G401.6 (cell line): ENCODE measurements at regions not wholly inside any gene's neighbourhood (a gene's known extent, or its start where the extent isn't known, plus 50 kb on each side); places are given as distances from the start of the nearest gene placed in this dataset.
"Not testable (repeated sequence)": the region's sequence is repeated elsewhere in the genome, so short reads cannot be mapped to it uniquely, and the experiment has no call there.

ENCODE experiments used
- FAIRE-seq: peaks from 2 replicates; lab custom pipeline; 2012; peaks lifted over from hg19 to GRCh38; lab: Jason Lieb, UNC

- no peak for FAIRE-seq
Observed at GRCh38 chrX:39047174-39047573, 245.9 kb downstream of the MID1IP1 start.

DNA sequence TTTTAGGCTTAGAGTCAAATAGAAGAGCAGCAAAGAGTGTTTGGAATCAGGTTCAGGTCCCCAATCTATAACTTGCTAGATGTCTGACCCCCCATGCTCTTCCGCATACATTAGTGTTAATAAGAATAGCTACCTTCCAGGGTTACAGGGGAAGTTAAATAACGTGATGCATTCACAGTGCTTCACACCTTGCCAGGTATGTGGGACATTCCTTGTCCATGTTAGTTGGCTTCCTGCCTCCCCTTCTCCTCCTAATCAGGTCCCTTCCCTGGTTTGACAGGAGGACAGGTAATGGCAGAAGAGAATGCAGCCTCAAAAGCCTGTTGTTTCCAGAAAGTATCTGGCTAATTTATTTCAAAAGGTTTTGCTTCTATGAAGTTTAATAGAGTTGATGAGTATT lies 248.7 kb downstream of the MID1IP1 start:
- FAIRE-seq = no peak

- no peak for FAIRE-seq
Observed at GRCh38 chrX:39050427-39050826, 249.2 kb downstream of the MID1IP1 start.

DNA sequence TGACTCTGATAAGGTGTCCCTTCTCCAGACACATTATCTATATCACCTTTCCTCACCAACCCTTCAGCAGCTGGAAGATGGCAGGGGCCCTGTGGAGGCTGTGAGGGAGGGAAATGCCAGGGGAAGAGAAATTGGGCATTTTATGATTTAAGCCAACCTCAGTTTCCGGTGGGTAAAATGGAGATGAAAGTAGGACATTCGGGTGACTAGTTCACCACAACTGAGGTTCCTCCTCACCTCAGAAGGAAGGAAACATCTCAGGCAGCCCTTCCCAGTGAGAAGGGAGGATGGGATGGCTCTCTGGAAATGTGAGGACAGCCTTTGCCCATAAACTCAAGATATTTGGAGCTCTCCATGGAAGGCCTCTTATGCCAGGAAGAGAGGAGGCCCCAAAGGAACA lies 251.5 kb downstream of the MID1IP1 start:
- no peak for FAIRE-seq

DNA sequence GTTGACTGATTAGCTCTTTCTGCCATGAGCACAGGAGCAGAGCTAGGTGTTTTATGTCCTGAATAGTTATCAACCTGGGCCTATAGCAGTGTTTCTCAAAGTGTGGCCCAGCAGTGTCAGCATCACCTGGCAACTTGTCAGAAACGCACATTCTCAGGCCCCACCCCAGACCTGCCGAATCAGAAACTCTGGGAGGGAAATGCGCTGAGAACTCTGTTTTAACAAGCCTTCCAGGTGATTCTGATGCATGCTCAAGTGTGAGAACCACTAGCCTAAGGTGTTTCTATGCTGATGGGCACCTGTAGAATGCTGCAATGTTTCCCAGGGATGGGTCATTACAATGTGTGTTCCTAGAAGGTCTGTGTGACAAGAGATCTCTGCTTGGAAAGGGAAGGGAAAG lies 257.5 kb downstream of the MID1IP1 start:
- FAIRE-seq = no peak

DNA sequence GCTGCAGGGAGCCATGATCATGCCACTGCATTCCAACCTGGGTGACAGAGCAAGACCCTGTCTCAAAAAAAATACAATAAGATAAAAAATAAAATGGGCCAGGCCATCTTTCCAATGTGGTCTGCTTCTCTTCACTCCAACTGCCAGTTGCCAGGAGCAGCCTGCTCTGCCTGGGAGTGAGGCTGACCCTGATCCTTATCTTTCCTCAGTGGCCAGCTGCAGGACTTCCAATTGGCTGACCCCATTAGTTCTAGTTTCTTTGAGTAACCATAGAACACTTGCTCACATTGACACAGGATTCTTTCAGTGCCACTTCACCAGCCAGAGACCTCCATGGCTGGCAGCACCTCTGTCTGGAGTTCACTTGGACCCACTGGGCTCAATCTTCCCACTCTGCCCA lies 258.6 kb downstream of the MID1IP1 start:
- no peak for FAIRE-seq

- no peak for FAIRE-seq
Observed at GRCh38 chrX:39063037-39063436, 261.8 kb downstream of the MID1IP1 start.

DNA sequence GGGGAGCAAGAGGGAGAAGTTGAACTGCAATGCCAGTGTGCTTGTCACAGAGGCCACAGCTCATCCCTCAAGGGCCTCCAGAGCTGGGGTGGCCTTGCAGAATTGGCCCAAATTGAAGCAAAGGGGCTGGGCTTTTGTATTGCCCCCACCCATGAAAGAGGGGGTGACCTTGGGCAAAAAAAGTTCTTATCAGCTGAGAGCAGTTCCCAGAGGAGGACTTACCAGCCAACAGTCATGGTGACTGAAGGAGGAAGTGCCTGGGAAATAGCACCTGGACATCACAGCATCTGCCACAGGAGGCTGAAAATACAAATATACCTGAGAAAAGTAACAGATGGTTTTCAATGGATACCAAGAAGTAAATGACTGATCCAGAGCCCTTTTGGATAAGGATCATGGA lies 262.4 kb downstream of the MID1IP1 start:
- no peak for FAIRE-seq

- no peak for FAIRE-seq
Observed at GRCh38 chrX:39065051-39065871, 264.0 kb downstream of the MID1IP1 start.

- no peak for FAIRE-seq
Observed at GRCh38 chrX:39067866-39068265, 266.6 kb downstream of the MID1IP1 start.

DNA sequence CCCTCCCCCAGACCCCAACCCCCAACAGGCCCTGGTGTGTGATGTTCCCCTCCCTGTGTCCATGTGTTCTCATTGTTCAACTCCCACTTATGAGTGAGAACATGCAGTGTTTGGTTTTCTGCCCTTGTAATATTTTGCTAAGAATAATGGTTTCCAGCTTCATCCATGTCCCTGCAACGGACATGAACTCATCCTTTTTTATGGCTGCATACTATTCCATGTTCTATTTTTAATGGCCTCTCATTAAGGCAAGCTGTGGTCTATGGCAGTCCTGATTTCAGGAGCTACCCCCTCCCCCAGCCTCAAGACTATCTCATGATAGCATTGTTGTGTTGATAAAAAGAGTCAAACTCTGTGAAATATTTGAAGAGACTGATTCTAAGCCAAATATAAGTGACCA lies 267.4 kb downstream of the MID1IP1 start:
- FAIRE-seq = not testable (repeated sequence)

DNA sequence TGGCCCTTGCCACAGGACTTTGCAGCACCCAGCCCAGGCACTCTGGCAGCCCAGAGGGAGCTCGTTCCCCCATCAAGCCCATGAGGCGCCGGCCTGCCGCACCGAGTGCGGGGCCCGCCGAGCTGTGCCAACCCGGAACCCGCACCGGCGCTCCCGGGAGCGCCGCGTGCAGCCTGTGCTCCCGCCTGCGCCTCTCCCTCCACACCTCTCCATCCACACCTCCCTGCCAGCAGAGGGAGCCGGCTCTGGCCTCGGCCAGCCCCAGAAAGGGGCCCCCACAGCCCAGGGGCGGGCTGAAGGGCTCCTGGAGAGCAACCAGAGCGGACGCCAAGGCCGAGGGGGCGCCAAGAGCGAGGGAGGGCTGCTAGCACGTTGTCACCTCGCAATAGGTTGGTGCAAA lies 268.8 kb downstream of the MID1IP1 start:
- FAIRE-seq = no peak

GRCh38 chrX:39073131-39073530 lies 271.9 kb downstream of the MID1IP1 start:
- no peak for FAIRE-seq

DNA sequence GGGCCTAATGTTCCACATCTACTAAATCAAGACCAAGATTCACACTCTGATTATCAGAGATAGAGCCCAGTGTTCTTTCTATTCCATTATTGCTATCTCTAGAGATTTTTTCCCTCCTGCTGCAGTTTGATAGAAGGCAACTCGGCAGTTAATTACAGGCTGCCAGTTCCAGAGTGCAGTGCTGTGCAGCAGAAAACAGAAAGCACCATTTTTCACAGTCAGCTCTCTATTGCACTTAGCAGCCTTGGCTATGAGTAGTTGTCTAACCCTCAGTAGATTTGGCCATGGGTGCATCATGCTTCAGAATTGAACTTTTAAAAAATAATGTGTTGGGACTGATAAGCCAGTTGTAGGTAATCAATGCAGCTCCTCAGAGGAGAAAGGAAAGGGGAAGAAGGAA lies 295.3 kb downstream of the MID1IP1 start:
- no peak for FAIRE-seq

DNA sequence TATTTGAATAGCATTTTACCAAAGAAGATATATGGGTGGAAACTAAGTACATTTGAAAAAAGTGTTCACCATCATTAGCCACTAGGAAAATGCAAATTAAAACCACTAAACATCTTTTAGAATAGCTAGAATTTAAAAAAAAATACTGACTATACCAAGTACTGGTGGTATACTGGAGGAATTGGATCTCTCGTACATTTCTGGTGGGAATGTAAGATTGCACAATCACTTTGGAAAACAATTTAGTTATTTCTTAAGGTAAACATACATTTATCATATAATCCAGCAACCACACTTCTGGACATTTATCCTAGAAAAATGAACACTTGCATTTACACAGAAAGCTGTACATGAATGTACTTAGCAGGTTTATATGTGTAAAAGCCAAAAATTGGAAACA lies 303.5 kb downstream of the MID1IP1 start:
- FAIRE-seq = no peak

DNA sequence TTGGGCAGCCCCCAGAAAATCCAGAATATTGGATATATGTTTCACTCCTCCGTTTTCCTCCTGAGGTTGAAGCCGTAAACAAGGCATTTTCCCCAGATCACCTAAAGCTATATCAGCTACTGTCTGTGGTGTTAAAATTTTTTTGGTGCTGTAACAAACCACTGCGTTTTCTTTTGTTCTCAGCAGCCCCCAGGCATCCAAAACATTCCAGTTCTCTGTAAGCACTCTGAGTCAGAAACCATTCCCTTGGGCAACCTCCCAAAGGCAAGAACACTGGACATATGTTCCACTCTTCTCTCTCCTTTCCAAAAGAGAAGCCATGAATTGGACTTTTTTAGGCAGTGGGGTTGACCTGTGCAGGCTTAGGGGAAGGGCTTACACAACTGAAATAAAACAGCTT lies 310.9 kb downstream of the MID1IP1 start:
- no peak for FAIRE-seq

- FAIRE-seq = no peak
Observed at GRCh38 chrX:39115166-39115565, 313.9 kb downstream of the MID1IP1 start.

GRCh38 chrX:39117101-39117500 lies 315.8 kb downstream of the MID1IP1 start:
- FAIRE-seq = no peak

DNA sequence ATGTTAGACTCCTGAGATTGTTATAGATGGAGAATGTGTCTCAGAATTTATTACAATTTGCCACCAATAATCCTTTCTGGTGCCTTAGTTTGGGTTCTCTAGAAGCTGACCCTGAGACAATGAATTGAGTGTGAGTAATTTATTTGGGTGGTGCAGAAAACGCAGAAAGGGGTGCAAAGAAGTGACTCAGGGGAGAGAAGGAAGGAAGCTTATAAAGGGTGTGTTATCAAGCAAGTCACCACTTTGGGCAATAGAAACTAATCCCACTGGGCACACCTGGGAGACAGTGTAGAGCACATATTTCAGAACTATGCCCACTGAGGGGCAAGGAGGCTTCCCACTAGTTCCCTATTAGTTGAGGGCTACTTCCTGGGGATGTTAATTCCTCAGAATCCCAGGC lies 320.6 kb downstream of the MID1IP1 start:
- FAIRE-seq = no peak

GRCh38 chrX:39125834-39126233 lies 324.6 kb downstream of the MID1IP1 start:
- no peak for FAIRE-seq

GRCh38 chrX:39133971-39134370 lies 332.7 kb downstream of the MID1IP1 start:
- no peak for FAIRE-seq

- FAIRE-seq = no peak
Observed at GRCh38 chrX:39137363-39137954, 336.2 kb downstream of the MID1IP1 start.

DNA sequence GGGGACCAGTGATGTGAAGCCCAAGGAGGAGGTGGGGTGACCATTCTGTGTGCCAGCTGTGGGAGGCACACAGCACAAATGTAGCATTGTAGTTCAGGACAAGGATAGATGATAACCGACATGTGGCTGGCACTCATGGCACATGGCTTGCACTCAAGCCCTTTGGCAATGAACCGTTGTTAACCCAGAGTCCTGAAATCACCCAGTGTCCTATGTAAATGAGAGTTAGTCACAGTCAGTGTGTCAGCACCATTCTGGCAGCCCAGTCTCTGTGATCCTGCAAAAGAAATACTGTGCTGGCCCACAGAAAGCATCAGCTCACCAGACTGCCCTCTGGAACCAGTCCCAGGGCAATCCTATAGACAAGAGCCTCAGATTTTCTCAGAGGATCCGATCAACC lies 339.3 kb downstream of the MID1IP1 start:
- FAIRE-seq = no peak

GRCh38 chrX:39144323-39144722 lies 343.1 kb downstream of the MID1IP1 start:
- FAIRE-seq = no peak
